Stimulated activated effector memory CD8-positive, alpha-beta T cell treated with anti-CD3 and anti-CD28 coated beads, Interleukin-12 subunit alpha, Interleukin-12 subunit beta, amount 100 ng/mL, for 72 hours (primary cell): ENCODE measurements at regions not wholly inside any gene's neighbourhood (a gene's known extent, or its start where the extent isn't known, plus 50 kb on each side); places are given as distances from the start of the nearest gene placed in this dataset.
A peak's percentile ranks its signal among the peaks of the same experiment; 100 is the strongest.

Source experiments
- ATAC-seq: fragments of 150-1000 bp; cut with Tn5 transposase; 2 replicates; pipeline ENCODE4 v1.10.0; 2021
- DNase-seq, 2 donors: peaks; one replicate each; pipeline ENCODE4 v3.0.0; 2021 to 2022; ENCODE audit warnings: low spot score in 2 of 2
- H3K27ac Mint-ChIP-seq: one replicate; pipeline ENCODE4 v1.8.0; 2022; ENCODE audit warnings: mild to moderate bottlenecking, mixed read lengths
- H3K36me3 Mint-ChIP-seq: one replicate; pipeline ENCODE4 v1.8.0; 2022; ENCODE audit warnings: mild to moderate bottlenecking, mixed read lengths
- H3K4me1 Mint-ChIP-seq: one replicate; pipeline ENCODE4 v1.8.0; 2022; ENCODE audit warnings: mixed read lengths
- H3K4me3 Mint-ChIP-seq: one replicate; pipeline ENCODE4 v1.8.0; 2022; ENCODE audit warnings: mild to moderate bottlenecking, mixed read lengths
- H3K9me3 Mint-ChIP-seq: one replicate; pipeline ENCODE4 v1.8.0; 2022; ENCODE audit warnings: mixed read lengths

DNA sequence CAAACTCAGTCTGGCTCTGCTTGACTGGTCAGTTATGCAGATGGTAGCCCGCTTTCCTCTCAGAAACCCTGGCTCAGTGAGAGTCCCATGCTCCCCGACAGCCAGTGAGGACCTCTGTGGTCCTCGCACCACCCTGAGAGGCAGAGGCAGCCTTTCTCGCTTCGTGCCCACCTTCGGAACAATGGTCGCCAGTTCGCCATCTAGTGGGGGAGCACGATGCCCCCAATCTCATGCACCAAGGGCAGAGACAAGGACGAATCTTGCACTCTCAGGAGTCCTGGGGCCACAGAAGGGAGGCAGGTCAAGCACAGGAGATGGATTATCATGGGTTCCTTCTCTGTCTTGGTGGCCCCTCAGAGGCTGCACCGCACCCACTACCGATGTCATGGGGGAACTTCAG, 75.2 kb downstream of the RHCG start:
- Mint-ChIP-seq H3K27ac (no peak overlapping the region), H3K36me3 (no peaks in the 10 kb centered on the region), H3K4me3 (no peak overlapping the region), H3K4me1 (peaks cover 2% of the 10 kb centered on the region), H3K9me3 (no peaks in the 10 kb centered on the region)
- DNase-seq: no peak
- ATAC-seq: no peak

DNA sequence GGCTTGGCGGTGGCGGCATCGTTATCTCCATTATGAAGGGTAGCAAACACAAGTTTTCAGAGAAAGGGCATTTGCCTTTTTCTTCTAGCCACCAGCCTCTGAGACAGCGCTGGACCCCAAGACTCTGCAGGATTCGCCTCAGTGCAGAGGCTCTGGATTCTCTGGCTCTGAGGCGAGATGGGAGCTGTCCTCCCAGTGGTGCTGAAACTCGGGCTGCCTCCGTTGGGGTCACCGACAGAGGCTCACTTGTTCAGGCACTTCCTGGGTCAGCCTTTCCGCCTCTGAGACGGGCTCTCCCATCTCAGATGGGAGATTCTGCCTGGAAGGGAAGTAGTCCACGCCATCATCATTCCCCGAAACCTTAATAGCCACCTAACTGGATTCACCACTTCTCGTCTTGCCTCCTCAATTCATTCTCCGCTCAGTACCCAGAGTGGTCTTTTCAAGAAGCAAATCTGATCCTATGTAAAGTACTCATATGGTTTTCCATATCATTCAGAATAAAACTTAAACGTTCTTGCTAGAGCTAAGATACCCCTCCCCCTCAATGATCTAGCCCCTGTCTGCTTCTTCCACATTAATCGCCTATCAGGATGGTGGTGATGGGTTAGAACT, 76.9 kb downstream of the RHCG start:
- Mint-ChIP-seq H3K27ac (no peak overlapping the region), H3K36me3 (no peaks in the 10 kb centered on the region), H3K4me3 (no peak overlapping the region), H3K9me3 (no peaks in the 10 kb centered on the region), H3K4me1 (peaks cover 6% of the 10 kb centered on the region)
- DNase-seq (peak in 1 of 2 donors; percentile 62), ATAC-seq (no peak)

DNA sequence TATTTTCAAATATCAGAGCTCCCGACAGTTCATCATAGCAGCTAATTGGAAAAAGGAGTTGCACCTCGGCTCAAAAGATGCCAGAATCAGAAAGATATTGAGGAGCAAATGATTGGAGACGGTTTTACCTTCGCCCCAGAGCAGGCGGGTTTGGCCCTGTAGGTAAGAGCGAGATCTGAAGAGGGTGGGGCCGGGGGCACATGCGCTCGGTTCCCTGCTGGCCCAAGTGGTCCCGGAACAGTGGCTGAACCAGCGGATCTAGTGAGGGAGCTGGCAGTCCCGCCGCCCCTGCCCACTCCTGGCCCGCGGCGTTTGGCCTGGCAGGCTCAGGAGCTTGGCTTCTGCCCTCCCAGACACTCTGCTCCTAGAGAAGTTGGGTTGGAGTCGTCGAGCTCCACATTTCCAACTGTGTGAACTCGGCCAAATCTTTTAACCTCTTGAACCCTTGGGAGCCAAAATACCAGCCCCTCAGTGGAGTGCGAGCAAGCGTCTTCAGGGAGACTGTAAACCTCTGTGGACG, 79.1 kb downstream of the RHCG start:
- Mint-ChIP-seq H3K4me3 (no peak overlapping the region), H3K9me3 (no peaks in the 10 kb centered on the region), H3K36me3 (no peaks in the 10 kb centered on the region)

DNA sequence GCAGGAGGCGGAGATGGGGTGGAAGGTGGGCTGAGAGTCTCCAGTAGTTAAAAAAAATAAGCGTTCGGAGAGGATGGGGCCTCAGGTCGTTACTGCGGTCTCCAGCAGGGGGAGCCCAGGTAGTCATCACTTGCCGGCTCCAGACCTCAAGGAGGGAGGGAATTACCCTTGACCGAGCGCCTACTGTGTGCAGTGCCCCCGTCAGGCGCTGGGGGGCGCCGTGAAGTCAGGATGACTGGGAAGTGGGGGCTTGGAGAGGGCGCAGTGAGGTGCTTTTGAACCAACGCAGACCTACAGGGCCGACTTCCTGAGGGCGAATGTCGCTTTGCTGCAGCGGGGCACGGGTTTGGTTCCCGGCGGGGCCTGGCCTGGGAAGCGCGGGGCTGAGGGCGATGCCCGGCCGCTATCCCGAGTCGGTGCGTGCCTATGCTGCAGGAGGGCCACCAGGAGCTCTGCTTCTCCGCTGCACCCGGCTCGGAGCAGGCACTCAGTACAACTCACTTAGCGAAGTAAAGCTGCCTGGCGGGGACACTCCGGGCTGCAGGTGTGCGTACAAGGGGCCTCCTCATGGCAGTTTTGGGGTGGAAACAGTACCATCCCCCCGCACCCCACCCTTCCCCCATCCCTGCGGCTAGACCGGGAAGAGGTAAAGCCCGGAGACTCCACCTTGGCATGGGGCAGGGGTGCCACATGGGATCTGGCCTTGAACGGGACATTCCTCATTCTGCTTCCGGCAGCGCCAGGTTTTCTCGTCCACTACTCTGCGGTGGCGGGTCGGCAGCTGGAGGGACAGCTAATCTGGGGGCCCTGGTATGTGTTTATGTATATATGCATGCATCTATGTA, 79.8 kb downstream of the RHCG start:
- Mint-ChIP-seq H3K4me1 (peaks cover 16% of the 10 kb centered on the region), H3K9me3 (no peaks in the 10 kb centered on the region), H3K36me3 (no peaks in the 10 kb centered on the region), H3K4me3 (no peak overlapping the region), H3K27ac (no peak overlapping the region)
- peak; percentile 75 to 89 for DNase-seq
- peak; percentile 84 for ATAC-seq

More for the DNA sequence above, 79.1 kb downstream of the RHCG start:
- Mint-ChIP-seq H3K4me1 (peaks cover 10% of the 10 kb centered on the region), H3K27ac (no peak overlapping the region)
- no peak for DNase-seq
- ATAC-seq: no peak

DNA sequence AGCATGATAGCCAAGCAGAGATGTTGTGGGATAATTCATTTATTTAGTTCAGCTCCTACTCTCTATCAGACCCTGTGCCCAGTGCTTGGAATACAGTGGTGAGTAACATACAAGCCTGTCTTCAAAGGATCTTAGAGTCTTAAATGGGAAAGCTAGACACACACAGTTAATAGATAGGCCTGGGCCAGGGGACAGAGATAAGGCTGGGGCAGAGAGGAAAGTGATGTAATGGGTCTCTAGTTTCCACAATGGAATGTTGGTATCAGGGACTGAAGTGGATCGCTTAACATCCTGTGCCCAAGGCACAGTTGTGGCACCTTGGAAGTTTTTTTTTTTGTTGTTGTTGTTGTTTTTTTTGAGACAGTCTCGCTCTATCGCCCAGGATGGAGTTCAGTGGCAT, 79.9 kb upstream of the POLG start:
- H3K36me3 Mint-ChIP-seq: no peaks in the 10 kb centered on the region
- H3K4me1 Mint-ChIP-seq: peaks cover 25% of the 10 kb centered on the region
- DNase-seq: no peak
- H3K4me3 Mint-ChIP-seq: no peak overlapping the region
- H3K9me3 Mint-ChIP-seq: no peaks in the 10 kb centered on the region
- no peak for ATAC-seq
- H3K27ac Mint-ChIP-seq: no peak overlapping the region

DNA sequence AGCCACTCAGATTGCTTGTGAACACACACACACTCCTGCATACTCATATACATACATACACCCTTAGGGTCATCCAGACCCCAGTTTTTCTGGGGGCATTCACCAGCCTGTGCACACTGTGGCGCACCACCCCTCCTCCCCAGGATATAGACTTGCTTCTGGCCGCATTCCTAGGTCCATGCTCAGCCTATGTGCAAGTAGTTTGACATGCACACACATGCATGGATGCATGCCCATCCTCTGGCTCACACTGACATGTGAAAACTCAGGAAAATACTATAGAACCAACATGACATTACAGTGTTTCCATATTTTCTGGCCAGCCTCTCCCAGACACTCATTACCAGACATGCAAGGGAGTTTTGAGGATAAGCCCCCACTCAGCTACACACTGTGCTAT, 79.3 kb upstream of the POLG start:
- no peak overlapping the region for H3K4me3 Mint-ChIP-seq
- peaks cover 32% of the 10 kb centered on the region for H3K4me1 Mint-ChIP-seq
- H3K27ac Mint-ChIP-seq: no peak overlapping the region
- no peak for DNase-seq
- H3K9me3 Mint-ChIP-seq: no peaks in the 10 kb centered on the region
- H3K36me3 Mint-ChIP-seq: no peaks in the 10 kb centered on the region
- ATAC-seq: no peak

DNA sequence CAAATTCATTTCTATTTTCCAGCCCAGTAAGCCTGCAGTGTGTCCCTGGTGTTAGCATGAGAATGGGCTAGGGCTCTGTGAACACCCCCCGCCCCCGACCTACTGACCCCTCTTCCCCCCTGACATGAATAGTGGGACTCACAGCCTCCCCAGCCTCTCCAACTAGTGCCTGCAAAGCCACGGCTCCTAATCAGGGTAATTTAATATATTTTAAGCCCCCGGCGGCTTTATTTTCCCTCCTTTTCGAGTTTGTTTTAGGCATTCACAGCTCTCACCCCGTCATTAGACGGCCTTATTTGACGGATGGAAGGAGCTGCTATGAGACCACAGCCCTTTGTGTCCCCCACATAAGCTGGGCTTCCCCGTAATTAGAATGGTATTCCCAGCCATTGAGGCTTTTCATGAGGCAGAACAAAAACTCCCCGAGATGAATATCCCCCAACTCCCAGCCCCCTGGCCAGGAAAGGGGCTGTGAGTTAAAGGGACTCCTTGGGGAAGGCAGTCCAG, 78.3 kb upstream of the POLG start:
- ATAC-seq (no peak), DNase-seq (no peak)
- no peaks in the 10 kb centered on the region for H3K36me3 Mint-ChIP-seq
- no peaks in the 10 kb centered on the region for H3K9me3 Mint-ChIP-seq
- H3K27ac Mint-ChIP-seq: no peak overlapping the region
- peaks cover 41% of the 10 kb centered on the region for H3K4me1 Mint-ChIP-seq
- H3K4me3 Mint-ChIP-seq: no peak overlapping the region

DNA sequence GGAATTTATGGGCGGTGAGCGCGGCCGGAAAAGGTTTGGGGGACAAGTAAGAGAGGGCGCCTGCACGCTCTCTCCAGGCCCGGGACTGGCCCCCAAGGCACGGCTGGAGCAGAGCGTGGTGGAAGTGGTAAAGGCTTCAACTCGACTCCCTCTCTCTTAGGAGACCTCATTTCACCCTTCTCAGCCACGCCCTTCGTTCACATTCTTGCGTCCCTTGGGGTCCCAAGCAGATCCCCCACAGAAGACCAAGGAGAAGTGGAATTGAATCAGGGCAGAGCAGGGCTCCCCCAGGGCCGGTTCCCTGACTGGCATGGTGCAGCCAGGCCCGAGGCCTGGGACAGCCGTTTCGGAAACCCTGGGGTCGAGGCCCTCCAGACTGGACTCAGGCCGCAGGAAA, 75.4 kb upstream of the POLG start:
- Mint-ChIP-seq H3K4me1 (peaks cover 51% of the 10 kb centered on the region), H3K27ac (no peak overlapping the region), H3K36me3 (no peaks in the 10 kb centered on the region), H3K9me3 (no peaks in the 10 kb centered on the region), H3K4me3 (no peak overlapping the region)
- ATAC-seq (no peak), DNase-seq (no peak)

DNA sequence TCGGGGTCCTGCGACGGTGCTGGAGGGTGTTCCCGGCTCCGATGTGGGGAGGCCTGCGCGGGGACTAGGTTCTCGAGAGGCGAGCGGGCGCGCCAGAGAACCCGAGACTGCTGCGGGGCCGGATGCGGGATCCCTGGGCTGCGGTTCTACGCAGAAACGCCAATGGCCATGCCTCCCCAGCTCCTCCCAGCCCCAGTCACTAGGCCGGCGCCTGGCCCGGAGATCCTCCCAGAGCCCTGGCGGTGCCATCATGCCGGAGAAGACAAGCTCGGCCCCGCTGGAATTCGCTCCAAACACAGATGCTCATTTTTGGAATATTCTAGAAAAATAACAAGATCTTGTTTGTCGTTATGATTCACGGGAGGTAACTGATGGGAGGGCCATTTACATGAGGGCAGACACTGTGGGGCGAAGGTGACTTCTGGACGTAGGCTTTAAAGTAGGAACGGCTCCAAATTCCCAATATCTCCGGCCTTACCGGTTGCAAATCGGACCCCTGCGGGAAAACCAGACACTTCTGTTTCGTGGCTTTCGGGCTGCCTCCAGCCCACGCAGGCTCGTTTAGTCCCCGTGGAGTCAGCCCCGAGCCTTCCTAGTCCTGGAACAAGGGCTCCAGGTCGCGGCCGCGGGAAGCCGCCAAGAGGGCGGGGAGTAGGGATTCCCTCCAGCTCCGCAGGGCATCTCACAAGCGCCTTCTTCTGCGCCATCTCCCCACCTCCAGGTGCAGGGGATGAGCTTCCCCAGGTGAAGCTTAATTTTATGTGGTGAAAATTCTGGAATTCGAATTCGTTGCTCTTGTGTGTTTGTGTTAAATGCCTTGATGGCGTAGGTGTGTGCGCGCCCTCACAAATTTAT, 74.8 kb upstream of the POLG start:
- DNase-seq (no peak), ATAC-seq (no peak)
- Mint-ChIP-seq H3K9me3 (no peaks in the 10 kb centered on the region), H3K36me3 (no peaks in the 10 kb centered on the region), H3K4me1 (peaks cover 51% of the 10 kb centered on the region), H3K4me3 (peak overlapping the region; percentile 63), H3K27ac (no peak overlapping the region)

DNA sequence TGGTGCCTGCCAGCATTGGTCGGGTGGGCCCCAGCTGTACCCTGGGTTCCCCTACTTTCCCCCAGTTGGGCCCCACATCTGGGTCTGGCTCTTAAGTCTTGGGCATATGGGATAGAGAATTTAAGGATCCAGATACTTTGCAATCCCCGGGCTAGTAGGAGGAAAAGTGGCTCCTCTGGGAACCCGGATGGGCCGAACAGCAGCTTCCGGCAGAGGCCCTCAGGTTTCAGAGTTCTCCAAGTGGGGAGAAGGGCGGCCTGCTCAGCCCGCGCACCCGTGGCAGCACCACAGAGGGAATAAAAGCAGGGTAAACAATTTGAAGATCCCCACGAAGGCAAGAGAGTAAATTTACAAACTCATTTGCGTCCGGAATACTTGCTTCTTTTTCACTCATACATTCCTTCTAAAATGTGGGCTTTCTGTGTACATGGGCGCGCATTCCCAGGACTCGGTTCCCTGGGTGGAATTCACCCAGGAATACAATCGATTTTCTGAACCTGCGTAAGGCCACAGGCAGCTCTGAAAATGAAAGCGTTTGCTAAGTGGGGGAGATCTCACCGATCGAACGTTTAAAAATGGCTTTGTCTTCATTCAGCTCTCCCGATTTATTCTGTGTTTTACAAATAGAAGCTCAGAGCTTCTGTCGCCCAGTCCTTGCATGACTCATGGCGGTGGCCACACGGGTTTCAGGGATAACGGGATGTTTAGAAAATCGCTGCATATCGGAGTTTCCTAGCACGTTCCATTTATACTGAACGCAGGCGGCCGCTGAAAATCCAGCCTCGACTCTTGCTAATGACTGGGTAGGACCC, 74.0 kb upstream of the POLG start:
- peak overlapping the region; percentile 63 for H3K4me3 Mint-ChIP-seq
- ATAC-seq: no peak
- no peak for DNase-seq

DNA sequence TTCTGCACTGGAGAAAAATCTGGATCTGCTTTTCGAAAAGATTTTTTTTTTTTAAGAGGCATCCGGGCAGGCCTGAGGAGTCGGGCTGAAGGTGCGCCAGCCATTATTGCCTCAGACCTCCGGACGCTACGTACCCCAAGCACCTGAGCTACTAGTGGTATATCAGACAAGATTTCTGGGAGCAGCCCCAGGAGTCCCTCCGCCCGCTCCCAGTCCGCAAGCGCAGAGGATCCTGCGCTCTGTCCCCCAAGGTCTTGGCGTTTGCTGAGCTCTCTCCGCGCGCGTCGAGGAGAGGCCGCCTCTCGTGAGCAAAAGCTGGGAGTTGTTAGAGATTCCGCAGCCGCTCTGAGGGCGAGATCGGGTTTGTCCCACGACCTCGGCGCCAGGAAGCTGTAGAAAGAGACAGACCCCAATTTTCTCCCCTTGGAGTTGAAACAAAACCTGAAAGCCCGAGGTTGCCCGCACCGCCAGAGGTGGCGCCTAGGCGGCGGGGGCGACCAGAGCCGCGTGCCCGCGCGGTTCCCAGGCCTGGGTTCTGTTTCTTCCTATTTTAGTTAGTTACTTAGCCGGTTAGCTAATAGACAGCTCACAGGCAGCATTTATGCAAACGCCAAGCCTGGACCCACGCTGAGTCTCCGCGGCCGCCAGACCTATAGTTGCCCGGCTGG, 72.5 kb upstream of the POLG start:
- Mint-ChIP-seq H3K4me3 (peak overlapping the region; percentile 63), H3K36me3 (no peaks in the 10 kb centered on the region), H3K4me1 (peaks cover 45% of the 10 kb centered on the region), H3K9me3 (no peaks in the 10 kb centered on the region), H3K27ac (no peak overlapping the region)
- DNase-seq (no peak), ATAC-seq (no peak)

More for the DNA sequence above, 74.0 kb upstream of the POLG start:
- Mint-ChIP-seq H3K36me3 (no peaks in the 10 kb centered on the region), H3K9me3 (no peaks in the 10 kb centered on the region), H3K4me1 (peaks cover 51% of the 10 kb centered on the region), H3K27ac (no peak overlapping the region)

DNA sequence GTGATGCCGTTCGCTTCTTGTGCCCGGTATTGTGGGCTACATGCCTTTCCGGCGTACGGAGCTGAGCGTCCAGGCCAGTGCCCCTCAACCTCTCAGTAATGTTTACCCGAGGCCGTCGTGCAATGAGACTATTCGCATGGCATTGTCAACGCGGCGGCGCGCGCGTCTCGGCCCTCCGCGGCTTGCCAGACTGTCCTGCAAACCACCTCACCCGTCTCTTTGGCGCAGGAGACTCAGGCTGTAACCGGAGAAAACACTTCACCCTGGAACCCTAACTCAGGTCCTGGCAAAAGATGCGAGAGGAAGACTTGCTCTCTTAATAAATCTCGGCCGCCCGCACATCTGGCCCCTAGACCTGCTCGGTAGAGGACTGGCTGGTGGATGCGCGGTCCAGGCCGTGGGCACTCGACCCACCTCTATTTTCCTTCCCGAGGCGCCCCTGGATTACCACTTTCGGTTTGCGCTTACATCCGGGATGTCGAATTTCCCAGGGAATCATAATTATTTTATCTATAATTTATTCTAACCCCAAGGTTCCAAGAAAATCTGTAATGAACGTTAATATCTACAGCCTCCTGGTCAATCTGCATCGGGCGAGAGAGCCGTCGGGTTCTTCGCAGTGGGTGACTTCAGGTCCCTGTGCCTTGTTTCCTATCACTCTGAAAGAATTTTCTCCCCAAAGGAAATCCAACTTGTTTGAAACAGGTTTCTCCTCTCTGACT, 71.8 kb upstream of the POLG start:
- Mint-ChIP-seq H3K4me3 (peak overlapping the region; percentile 63), H3K36me3 (no peaks in the 10 kb centered on the region), H3K27ac (no peak overlapping the region), H3K9me3 (no peaks in the 10 kb centered on the region), H3K4me1 (peaks cover 40% of the 10 kb centered on the region)
- ATAC-seq (no peak), DNase-seq (no peak)

DNA sequence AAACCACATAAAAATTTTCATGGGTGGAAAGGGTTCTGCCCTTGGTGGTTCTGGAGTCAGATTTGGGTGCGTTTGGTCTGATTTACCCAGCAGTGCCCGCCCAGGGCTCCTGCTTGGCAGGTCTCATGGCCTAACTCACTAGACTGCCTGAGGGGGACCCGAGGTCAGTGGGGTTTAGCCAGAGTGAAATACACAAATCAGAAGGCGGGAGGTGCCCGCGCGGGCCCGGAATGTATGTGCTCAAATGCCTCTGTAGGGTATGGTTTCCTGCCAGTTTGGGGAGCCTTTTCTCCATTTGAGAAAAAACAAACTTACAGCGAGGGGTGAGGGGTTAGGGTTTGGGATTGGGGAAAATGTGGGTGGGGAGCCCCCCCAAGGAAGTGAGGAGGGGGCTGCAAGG, 70.9 kb upstream of the POLG start:
- DNase-seq: no peak
- Mint-ChIP-seq H3K36me3 (no peaks in the 10 kb centered on the region), H3K4me3 (no peak overlapping the region), H3K4me1 (peaks cover 37% of the 10 kb centered on the region), H3K9me3 (no peaks in the 10 kb centered on the region), H3K27ac (no peak overlapping the region)
- no peak for ATAC-seq

DNA sequence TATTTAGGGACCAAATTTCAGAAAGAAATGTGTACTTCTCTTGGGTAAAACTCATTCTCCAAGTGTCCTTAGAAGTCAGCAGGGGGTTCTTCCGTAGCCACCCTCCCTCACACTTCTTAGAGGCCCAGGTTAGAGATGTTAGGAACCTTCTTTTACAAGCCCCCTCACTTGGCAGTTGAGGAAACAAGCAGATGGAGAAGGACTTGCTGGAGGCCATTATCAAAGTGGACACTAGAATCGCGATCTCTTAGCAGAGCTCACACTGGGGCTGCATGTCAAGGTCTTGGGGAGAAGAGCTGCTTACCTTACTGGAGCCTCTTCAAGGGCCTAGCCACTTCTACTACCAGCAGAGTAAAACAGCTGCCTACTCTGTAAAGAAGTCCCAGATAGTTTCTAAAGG, 69.4 kb upstream of the POLG start:
- Mint-ChIP-seq H3K27ac (no peak overlapping the region), H3K4me3 (no peak overlapping the region), H3K4me1 (peaks cover 27% of the 10 kb centered on the region), H3K36me3 (no peaks in the 10 kb centered on the region), H3K9me3 (no peaks in the 10 kb centered on the region)
- ATAC-seq (no peak), DNase-seq (no peak)
